Epidermal melanocyte (primary cell): ENCODE measurements at regions not wholly inside any gene's neighbourhood (a gene's known extent, or its start where the extent isn't known, plus 50 kb on each side); places are given as distances from the start of the nearest gene placed in this dataset.

ENCODE experiments used
- DNase-seq: peaks from one replicate; pipeline ENCODE4 v3.0.0; 2011; ENCODE audit warnings: low spot score; ENCODE audit not compliant: insufficient read length

DNA sequence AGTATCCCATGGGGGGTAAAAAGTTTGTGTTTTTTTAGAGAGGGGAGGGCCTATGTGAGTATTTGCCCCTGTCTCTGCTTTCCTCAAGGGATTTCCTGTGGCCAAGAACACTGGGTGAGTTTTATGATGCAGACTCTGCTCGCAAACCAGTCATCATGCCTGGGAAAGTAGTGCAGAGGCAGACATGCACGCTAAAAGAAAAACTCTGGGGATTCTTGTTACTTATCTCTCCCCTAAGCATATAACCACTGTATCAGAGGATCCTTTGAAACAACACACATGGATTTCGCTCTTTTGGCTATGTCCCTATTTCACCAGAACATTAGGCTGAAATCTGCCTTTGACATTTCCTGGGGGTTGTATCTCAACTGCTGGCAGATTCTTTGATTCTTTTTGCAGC, 1845.8 kb upstream of the SEL1L start:
- DNase-seq: no peak

DNA sequence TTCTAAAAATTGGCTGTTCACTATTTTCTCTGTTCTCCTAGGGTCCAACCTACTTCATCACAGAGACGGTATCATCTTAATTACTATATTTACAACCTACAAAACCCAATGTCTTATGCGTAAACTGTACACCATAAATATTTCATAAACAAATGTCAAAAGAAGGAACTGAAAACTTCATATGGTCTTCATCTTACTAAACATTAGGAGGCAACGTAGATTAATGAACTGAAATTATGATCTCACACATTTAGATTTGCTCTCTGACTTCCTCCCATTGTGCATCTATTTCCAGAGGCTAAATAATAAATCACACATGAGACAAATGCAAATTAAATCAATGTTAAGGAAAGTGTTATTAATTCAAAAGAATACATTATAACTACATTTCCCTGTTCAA, 1850.6 kb upstream of the SEL1L start:
- DNase-seq: no peak

DNA sequence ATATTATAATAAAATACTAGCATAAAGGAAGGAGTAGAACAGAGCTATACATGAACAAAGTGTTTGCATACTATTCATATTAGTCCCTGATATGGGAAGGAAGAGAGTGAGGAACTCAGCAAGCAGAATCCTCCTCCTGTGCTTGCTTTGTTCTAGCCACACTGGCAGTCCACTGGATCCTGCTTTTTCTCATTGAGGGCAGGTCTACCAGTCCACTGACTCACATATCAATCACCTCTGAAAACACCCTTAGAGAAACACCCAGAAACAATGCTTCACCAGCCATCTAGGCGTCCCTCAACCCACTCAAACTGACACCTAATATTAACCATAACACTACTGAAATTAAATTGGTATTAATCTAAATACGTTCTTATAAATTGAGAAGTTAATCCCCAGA, 1861.7 kb upstream of the SEL1L start:
- DNase-seq: no peak

- DNase-seq: no peak
These were observed 1882.8 kb upstream of the SEL1L start for GRCh38 chr14:83416476-83416875.

DNA sequence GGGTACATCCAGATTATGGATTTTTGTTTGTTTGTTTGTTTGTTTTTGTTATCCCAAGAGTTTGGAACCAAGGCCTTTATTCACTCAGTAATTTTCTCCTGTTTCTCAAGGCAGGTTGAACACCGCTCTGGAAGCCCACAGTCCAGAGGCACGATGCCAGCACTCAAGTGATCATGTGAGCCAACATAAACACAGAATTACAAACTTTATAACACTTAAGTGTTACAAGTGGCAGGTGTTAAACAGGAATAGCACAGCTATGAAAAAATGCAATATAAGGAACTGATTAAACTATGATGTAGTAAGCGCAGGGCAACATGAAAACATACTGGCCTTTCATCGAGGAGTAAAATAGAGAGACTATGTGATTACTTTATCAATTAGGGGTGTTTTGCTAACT, 1885.8 kb upstream of the SEL1L start:
- no peak for DNase-seq

GRCh38 chr14:83421711-83422110, 1888.1 kb upstream of the SEL1L start:
- DNase-seq: no peak

DNA sequence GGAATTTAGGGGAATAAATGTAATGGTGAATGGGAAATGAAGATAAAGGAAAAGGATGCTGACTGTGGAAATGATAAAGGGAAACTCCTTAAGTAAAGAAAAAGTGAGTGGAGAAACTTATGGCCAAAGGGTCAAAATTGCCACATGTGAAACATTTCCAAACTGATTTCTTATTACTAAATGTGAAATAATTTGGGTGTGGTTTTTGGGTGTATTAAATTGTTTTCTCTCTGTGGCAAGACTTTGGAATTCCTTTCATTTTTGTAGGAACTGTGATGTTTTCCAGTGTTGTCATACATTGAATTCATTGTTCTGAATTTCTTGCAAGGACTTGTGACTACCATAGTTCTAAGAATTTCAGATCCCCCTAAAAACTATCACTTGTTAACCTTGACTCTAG, 1891.5 kb upstream of the SEL1L start:
- no peak for DNase-seq

GRCh38 chr14:83425706-83426105, 1892.1 kb upstream of the SEL1L start:
- DNase-seq: no peak

DNA sequence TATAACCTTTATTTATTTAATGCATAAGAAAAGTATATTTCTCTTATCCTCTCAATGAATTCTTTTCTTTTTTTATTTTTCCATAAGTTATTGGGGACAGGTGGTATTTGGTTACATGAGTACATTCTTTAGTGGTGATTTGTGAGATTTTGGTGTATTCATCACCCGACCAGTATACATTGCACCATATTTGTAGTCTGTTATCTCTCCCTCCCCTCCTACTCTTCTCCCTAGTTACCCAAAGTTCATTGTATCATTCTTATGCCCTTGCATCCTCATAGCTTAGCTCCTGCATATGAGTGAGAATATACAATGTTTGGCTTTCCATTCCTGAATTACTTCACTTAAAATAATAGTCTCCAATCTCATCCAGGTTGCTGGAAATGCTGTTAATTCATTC, 1900.0 kb upstream of the SEL1L start:
- DNase-seq: no peak

DNA sequence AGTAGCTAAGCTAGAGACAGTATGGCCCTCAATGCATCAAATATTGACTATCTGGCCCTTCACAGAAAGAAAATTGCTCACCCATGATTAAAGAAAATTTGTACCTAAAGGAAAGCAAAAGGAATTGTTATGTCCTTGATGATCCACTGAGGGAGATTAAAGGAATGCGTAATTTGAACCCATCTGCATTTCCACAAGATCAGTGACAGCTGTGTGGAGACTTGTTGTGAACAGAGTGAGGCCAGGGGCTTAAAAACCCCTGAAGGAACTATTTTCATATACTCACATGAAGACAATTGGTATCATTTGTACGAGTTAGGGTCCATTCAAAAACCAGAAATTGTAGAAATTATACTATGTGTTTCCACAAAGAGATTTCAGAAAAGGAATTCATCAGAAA, 1908.1 kb upstream of the SEL1L start:
- DNase-seq: no peak

- no peak for DNase-seq
These were observed 1921.9 kb upstream of the SEL1L start for GRCh38 chr14:83455561-83455960.

- DNase-seq: no peak
These were observed 1927.9 kb upstream of the SEL1L start for GRCh38 chr14:83461521-83461920.

DNA sequence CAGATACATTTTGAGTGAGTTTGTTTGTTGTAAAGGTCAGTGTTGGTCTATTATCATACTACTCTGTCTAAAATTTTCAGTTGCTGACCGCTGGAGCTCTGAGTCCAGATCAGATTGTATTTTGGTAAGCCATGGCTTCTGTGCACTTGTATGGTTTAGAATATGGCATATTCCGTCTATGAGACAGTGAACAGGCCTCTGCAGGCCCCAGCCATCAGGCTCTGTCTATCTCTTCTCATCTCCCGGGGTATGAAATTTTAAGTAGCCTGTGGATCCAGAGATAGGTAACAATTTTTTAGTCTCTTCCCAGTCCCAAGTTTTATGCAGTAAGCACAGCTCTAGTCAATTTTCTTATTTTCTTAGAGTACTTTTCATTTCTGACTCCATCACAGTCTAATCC, 1929.1 kb upstream of the SEL1L start:
- DNase-seq: no peak

DNA sequence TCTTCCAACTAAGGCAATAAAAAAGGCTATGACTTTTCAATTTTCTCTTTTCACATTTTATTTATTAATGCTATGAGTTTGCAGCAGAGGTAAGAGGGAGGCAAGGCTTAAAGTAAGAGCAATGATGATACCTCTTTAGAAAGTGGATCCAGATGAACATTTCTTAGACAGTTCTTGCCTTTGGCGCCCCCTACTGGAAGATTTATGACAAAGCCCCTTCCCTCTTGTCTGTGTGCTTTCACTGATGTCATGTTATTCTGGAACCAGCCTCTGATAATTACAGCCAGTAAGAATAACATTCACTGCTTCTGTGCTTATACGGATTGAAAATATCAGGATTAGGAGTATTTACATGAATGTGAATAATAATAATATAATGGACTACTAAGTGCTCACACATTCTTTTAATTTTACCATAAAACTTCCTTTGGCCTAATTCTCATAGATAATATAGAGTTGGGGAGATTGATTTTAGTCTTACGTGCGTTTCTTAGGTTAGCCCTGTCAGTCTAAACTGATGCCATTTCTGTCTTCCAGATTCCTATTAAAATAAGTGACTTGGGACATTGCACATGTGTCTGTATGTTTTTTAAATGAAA, 1929.9 kb upstream of the SEL1L start:
- no peak for DNase-seq

- no peak for DNase-seq
These were observed 1934.2 kb upstream of the SEL1L start for GRCh38 chr14:83467811-83468210.

DNA sequence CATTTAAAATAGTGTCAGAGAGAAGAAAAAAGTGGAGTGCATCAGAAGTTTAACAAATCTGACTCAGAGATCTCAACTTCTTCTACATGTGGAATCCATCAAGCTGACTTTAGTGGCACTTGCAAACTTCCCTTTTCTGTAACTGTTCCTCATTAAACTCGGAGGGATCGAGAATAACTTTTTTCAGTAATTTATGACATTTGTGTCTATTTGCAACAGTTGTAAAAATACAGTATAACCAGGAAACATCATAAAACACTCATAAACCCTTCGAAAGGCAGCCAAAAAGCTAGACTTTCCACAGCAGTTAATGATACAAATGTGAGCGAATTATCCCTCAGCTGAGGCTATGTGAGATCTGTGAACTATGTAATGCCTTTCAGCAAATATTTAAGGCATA, 1936.8 kb upstream of the SEL1L start:
- DNase-seq: no peak

- DNase-seq: no peak
These were observed 1937.5 kb upstream of the SEL1L start for GRCh38 chr14:83470959-83471695.

DNA sequence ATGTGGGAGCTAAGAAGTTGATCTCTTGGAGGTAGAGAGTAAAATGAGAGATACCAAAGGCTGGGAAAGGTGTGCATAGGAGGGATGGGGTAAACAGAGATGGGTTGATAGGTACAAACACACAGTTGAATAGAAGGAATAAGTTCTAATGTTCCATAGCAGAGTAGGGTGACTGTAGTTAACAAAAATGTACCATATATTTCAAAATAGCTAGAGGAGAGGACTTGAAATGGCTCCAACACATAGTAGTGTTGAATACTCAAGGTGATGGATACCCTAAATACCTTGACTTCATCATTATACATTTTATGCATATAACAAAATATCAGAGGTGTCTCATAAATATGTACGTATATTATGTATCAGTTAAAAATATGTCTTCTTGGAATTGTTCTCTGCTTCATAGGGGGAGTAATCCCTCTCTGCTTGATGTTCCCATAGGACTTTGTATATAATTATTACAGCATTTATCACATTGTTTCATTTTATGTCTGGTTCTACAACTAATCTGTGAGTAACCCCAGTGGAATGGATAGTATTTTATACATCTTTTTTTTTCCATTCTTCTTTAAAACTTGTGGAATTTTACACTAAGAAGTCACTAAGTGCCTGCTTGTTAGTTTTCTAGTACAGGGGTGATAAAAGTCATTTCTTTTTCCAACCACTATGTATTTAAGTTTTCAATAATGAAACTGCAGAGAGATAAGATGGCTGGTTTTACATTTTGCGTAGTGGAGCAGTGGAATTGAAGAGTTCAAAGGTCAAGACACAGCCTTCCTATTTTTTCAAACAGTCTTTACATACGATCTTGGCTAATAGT, 1940.0 kb upstream of the SEL1L start:
- no peak for DNase-seq

- no peak for DNase-seq
These were observed 1945.1 kb upstream of the SEL1L start for GRCh38 chr14:83478741-83479140.

GRCh38 chr14:83483063-83483462, 1949.4 kb upstream of the SEL1L start:
- DNase-seq: no peak

GRCh38 chr14:83485591-83485990, 1951.9 kb upstream of the SEL1L start:
- no peak for DNase-seq

GRCh38 chr14:83491091-83491490, 1957.4 kb upstream of the SEL1L start:
- DNase-seq: no peak

- DNase-seq: no peak
These were observed 1987.2 kb upstream of the SEL1L start for GRCh38 chr14:83520837-83521236.
